GM19025 (cell line): ENCODE measurements at regions not wholly inside any gene's neighbourhood (a gene's known extent, or its start where the extent isn't known, plus 50 kb on each side); places are given as distances from the start of the nearest gene placed in this dataset.
"Not testable (repeated sequence)": the region's sequence is repeated elsewhere in the genome, so short reads cannot be mapped to it uniquely, and the experiment has no call there.

ENCODE experiments used
- ATAC-seq: cut with Tn5 transposase; IDR thresholded peaks from one replicate; pipeline ENCODE4 v1.9.1; 2021; ENCODE audit warnings: mild to moderate bottlenecking, low read depth, moderate library complexity; ENCODE audit not compliant: unreplicated experiment

DNA sequence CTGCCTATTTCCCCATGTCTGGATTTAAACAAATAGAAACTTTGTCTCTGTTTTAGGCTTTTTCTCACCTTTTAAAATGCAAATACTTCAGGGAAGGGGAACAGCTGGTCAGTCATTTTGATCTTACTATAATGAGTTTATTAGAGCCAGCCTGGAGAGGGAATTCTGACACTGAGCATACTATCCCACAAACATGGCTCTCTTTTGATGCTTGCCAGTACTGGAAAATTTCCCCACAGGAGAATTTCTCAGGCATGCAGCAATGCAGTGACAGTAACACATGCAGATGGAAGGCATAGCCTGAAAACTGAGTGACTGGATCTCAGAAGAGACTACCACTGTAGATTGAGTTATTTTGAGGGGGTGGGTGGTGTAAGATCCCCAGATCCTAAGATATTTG, 974.3 kb upstream of the CELF4 start:
- ATAC-seq = no peak

- no peak for ATAC-seq
Observed at GRCh38 chr18:38539371-38539770, 973.8 kb upstream of the CELF4 start.

GRCh38 chr18:38534073-38534472, 968.5 kb upstream of the CELF4 start:
- no peak for ATAC-seq

GRCh38 chr18:38526922-38527321, 961.3 kb upstream of the CELF4 start:
- ATAC-seq = no peak

GRCh38 chr18:38525039-38525438, 959.4 kb upstream of the CELF4 start:
- no peak for ATAC-seq

- no peak for ATAC-seq
Observed at GRCh38 chr18:38520786-38521185, 955.2 kb upstream of the CELF4 start.

GRCh38 chr18:38502539-38502938, 936.9 kb upstream of the CELF4 start:
- ATAC-seq = no peak

- ATAC-seq = no peak
Observed at GRCh38 chr18:38497266-38497665, 931.7 kb upstream of the CELF4 start.

- ATAC-seq = no peak
Observed at GRCh38 chr18:38496222-38496793, 930.7 kb upstream of the CELF4 start.

DNA sequence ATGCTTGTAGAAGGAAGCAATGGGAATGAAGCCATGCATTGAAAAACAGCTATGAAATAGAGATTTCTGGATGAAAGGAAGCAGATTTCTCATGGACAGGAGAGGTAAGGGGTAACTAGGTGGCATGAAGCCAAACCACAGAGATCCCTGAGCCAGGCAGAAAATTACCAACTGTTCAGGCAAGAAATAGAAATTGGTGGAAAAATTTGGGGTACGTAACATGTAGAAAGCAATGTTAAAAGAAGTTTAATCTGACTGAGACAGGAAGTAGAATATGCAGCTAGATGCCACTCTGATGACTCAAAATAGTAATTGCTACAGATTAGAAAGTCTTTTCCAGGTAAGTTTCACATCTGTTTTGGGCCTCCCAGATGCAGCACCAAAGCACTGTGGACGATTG, 928.5 kb upstream of the CELF4 start:
- no peak for ATAC-seq

GRCh38 chr18:38491195-38491594, 925.6 kb upstream of the CELF4 start:
- no peak for ATAC-seq

DNA sequence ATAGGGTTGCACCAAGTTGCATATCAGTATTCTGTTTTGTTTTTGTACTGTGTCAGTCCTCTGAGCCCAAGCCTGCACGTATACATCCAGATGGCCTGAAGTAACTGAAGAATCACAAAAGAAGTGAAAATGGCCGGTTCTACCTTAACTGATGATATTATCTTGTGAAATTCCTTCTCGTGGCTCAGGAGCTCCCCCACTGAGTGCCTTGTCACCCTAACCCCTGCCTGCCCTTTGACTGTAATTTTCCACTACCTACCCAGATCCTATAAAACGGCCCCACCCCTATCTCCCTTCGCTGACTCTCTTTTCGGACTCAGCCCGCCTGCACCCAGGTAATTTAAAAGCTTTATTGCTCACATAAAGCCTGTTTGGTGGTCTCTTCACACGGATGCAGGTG, 924.1 kb upstream of the CELF4 start:
- not testable (repeated sequence) for ATAC-seq

- no peak for ATAC-seq
Observed at GRCh38 chr18:38487521-38487920, 921.9 kb upstream of the CELF4 start.

DNA sequence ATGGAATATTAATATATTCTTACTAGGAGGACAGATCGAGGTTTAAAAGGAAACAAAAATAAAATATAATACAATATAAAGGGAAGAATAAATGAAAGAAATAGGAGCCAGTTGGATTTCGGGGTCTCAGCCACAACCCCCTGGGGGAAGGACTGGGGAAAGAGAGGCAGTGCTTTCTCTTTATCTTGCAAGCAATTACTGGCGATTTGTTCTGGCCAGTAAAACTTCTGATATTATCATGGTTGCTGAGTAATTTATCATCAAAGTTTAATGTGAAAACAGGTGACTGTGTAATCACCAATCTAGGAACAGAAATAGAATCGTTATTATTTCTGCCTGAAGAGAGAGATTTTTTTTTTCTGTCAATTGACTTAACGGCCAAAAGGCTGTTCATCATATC, 917.7 kb upstream of the CELF4 start:
- ATAC-seq = no peak

DNA sequence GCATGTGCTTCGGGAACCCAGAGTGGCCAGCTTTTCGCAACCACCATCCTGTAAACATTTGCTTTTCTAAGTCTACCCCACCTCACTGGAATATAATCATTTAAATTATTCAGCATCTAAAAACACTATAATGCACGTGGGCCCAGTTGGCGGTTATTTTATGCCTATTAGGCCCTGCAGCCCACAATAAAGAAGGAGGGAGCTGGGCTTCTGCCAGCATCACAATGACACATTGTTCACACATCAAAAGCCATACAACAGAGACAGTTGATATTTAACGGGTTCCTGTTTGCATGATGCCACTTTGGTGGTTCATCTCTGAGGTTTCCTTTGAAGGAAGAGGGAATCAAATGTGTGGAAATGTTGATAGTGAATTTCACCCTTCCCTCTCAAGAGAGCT, 916.0 kb upstream of the CELF4 start:
- no peak for ATAC-seq

DNA sequence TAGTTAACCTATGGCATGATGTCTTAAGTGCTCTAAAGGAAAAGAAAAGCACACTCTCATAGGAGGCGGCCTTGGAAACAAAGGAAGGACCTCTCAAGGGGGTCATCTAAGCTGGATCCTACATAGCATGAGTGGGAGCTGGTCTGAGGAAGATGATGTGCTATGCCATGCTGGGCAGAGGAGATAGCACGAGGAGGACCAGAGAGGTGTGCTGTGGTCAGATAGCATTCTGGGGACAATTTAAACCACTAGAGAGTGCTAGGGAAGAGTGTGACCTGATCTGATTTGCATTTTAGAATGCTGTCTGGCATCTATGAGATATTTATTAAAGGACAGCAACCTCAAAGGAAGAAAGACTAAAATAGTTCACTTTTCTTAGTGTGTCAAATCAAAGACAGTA, 910.1 kb upstream of the CELF4 start:
- no peak for ATAC-seq

- ATAC-seq = no peak
Observed at GRCh38 chr18:38473535-38473934, 907.9 kb upstream of the CELF4 start.

DNA sequence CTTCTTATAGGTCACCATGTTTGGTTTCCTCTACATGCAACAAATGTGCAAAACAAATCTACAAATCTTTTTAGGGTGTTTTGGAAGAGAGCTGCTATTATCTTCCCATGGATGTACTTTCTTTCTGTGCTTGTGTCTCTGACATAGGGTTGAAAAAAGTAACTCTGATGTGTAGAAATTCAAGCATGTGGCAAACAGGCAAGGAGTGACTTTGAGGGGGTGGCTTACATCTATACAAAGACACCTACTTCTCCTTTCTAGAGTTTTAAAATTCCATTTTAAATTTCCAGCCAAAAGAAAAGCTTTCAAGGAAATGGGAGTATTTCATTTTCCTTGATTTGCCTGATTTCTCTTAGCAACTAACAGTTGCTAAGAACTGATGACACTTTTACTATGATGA, 904.8 kb upstream of the CELF4 start:
- no peak for ATAC-seq

DNA sequence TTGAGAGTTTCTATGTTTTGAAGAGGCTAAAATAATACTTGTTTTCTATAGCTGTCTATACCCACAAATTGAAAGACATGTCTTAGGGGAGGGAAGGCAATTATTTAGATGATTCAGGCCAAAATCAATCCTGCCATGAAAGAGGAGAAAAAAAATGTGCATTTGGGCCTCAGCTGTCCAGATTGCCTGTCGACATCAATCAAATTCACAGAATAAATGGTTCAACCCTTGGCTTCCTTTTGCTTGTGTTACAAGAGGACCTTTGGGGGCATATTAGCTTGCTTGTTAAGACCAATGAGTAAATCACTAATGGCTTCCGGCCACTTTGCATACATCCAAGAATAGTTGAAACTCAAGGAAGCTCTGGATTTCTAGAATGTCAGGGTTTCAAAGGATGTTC, 900.8 kb upstream of the CELF4 start:
- no peak for ATAC-seq

DNA sequence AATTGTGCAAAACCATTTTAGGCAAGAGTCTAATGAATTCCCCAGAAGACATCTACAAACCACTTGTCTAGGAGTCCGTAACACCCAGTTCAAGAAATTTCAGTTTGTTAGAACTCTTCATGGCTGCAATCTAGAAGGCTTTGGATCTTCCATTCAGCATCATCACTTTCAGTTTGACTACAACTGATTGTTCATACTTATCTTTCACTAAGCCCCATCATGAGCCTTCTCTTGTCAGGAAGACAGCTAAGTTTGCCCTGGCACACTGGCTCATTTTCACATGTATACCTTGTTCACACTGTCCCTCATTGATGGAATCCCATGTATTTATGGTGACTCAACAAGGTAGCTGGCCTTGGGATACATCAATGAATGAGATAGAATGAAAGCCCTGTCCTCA, 898.4 kb upstream of the CELF4 start:
- no peak for ATAC-seq

DNA sequence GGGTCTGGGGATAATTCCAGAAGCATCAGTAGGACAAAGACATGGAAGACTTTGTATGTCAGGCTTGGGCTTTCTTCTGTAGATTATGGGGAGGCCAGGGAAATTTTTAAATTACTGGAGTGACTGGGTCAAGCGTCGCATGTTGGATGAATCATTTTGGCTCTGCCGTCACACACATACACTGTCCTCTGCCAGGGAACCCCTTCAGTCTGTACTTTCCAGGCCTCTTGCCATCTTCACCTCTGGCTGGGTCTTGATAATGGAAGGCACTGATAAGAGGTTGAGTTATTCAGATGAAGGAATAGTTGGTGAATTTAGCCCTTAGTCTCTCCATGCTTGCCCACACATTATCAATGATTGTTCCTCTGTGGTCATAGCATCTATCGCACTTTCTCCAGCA, 895.1 kb upstream of the CELF4 start:
- ATAC-seq = no peak

DNA sequence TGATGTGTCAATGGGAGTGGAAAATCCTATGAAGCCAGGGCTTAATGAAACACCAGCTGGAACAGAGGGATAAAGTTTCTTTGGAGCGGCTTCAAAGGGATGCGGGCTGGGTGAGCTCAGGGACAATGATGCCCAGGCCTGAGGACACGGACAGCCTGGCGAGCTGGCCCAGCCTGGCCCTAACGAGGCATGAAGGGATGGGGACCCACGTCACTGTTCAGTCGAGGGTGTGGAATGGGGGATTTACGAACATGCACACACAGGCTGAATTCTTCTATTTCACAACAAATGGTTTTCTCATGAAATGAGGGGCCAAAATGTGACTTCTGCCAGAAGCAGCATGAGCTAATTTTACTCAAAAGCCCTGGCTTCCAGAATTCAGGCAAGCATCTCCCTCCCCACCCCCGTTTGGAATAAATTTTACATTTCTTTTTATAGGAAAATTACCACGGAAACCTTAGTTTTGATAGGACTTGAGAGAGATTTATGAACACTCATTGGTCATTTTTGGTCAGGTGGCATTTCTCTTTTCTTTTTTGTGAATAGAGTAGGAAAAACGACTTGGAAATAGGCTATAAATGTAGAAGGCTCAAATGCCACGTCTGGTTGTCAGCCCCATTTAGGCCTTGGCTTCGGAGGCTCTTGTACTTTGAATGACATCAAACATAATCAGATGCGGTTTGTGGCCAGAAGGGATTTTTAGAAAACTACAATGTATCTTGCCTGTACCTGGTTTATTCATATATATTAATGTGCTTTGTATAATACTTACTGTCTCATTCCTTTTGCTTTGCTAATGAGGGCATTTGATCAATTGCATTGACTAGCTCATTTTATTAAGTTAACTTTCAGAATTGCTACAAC, 893.8 kb upstream of the CELF4 start:
- ATAC-seq = no peak
